SH-SY5Y (cell line): ENCODE measurements at regions not wholly inside any gene's neighbourhood (a gene's known extent, or its start where the extent isn't known, plus 50 kb on each side); places are given as distances from the start of the nearest gene placed in this dataset.

ENCODE experiments used
- GATA2 ChIP-seq: IDR thresholded peaks from 2 replicates; pipeline ENCODE4 v1.6.1; 2011; ENCODE audit warnings: mild to moderate bottlenecking, low read depth, low read length
- GATA3 ChIP-seq: IDR thresholded peaks from 2 replicates; pipeline ENCODE4 v1.6.1; 2011; ENCODE audit warnings: low read depth, mild to moderate bottlenecking, low read length, moderate library complexity

- TF ChIP-seq GATA2 (no peak), GATA3 (no peak)
Observed at GRCh38 chr4:179678093-179678814, 2236.0 kb upstream of the AGA start.
